NCI-H1436 (cell line): ENCODE measurements at regions not wholly inside any gene's neighbourhood (a gene's known extent, or its start where the extent isn't known, plus 50 kb on each side); places are given as distances from the start of the nearest gene placed in this dataset.

Source experiments
- DNase-seq: peaks from one replicate; lab custom pipeline; 2025; lab: John Stamatoyannopoulos, UW

DNA sequence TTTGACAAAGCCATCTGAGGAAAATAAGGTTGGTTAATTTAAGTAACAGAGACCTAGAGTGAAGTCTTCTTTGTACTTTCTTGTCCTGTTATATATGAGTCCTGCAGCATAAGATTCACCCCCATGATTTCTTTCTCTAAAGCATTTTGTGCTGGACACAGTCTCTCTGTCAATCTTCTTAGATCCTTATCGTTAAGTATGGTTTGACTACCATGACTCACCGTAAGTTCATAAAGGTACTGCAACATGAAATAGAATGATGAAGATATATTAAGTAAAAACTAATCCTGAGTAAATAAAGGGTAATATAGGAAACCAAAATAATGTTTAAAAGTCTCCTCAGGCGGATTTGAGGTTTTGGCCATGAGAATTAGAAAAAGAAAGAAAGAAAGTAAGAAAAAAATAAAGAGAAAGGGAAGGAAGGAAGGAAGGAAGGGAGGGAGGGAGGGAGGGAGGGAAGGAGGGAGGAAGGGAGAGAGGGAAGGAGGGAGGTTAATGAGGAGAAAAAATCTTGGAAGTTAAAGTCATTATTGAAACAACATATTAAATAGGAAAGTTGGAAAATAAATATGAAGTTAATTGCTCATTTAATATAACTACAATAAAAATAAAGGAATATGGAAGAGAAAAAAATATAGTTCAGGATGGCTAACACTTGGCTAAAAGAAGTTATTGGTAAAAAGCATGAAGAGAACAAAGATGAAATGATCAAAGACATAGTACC is 980.3 kb upstream of the CDH2 start:
- no peak for DNase-seq

DNA sequence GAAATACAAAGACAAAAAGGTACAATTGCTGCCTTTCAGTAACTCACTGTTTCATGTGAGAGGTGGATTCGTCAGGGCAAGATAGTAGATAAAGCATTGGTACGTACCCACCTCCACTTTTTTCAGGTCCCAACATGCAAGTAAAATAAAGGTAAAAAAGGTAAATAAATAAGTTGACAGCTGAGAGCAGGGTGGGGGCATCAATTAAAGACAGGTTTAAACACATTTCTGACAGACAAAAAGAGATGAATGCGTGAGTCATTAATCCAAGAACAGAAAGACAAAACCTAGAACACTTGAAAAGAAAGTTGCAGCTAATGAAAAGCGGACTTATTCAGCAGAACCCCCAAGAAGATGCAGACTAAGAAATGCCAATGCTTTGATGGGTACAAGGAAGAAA is 979.6 kb upstream of the CDH2 start:
- no peak for DNase-seq

DNA sequence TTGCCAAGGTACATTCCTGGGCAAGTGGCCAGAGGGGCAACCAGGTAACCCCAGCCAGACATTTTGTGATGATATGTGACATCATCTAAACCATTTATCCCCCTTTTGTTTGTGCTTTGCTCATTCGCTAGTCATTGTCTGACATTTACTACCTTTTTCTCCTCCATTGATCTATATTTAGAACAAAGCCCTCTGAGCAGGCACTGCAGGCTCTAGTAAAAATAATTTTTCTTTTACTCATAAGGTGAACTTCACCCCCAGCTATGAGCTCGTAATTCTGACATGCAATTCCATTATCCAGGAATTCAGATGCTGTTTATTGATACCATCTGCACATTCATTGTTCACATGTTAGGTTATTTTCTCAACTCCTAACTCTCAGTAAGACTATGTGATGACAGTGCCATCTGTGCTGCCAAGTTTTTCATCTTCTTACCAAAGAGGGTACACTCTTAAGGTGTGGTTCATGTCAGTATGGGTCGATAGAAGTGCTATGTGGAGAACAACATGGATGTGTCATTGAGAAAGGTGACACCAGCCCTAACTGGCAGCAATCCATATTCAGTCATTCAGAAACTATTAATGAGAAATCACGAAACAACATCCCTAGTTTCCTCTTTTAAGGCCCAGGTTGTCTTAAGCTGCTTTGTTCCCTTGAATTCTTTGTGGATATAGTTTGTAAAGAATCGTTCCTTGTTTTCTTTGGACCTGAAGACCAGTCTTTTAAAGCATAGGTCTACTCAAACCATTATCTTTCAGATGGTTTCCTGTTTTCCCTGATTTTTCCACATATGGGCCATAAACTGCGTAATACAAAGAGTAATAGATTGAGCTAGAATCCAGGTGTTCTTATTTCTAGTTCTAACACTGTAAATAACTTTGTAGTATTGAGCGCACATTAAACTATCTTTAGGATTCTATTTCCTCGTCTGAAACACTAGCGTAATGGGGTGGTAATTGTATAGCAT is 978.1 kb upstream of the CDH2 start:
- no peak for DNase-seq

DNA sequence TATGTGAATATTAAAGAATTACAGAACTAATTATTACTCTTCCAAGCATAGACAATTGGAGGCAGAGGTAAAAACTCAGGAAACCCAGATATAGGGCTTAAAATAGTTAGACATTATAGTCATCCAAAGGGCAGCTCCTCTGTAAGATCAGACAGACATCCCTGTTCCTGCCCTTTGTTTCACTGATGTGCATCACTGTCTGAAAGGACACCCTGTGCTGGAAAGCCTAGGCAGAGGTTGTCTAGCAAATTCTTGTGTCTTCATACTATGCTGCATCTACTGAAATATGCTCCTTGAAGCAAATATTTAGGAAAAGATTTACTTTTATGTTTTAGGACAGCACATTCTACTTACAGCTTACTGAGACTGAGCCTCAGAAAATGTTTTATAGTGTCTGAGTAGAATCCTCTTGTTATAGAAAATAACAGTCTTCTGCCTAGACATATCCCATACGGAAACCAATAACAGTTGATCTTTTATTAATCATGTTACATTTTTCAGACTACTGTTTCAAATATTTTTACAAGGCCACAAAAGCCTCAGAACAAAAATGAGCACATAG is 977.3 kb upstream of the CDH2 start:
- DNase-seq = no peak

DNA sequence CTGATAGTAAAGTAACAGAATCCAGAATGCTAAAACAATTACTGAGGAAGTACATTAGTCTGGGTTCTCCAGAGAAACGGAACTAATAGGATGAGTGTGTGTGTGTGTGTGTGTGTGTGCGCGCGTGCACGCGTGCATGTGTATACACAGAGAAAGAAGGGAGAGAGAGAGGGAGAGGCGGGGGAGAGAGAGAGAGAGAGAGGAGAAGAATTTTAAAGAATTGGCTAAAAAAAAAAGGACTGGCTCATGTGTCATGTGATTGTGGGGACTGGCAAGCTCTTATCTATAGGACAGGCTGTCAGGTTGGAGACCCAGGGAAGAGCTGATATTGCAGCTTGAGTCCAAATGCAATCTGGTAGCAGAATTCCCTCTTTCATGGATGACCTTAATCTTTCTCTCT is 976.2 kb upstream of the CDH2 start:
- DNase-seq = no peak

DNA sequence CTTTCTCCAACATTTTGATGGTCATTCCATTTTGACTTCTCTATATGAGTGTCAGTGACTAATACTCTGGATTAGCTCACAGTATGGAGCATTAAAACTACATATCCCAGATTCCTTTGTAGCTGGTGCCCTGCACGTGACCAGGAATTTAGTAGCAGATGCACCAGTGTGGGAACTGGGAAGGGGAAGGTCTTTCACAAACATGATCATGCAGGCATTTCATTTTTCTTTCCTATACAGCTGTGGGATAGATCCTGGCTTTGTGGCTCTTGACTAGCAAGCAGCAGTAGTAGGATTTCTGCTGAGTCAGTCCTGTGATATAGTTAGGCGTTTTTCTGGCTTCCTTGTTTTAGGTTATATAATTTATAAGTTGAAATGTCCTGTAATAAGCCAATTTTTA is 971.0 kb upstream of the CDH2 start:
- no peak for DNase-seq

DNA sequence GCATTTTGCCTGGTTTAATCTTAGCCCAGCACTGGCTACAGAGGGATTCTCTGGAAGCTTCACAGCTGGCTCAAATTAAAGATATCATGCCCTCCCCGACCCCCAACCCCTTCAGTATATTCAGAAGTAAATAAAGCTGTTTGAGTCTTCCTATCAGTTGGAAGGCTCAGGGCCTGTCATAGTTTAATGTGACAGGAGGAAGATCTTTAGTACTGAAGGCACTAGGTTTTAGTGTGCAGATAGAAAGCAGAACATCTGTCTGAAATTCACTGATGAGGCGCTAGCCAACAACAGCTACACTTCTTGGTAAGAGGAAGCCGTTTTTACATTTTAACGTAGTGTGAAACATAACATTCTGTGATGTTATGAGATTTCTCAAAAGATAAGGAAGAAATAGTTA is 969.1 kb upstream of the CDH2 start:
- no peak for DNase-seq

DNA sequence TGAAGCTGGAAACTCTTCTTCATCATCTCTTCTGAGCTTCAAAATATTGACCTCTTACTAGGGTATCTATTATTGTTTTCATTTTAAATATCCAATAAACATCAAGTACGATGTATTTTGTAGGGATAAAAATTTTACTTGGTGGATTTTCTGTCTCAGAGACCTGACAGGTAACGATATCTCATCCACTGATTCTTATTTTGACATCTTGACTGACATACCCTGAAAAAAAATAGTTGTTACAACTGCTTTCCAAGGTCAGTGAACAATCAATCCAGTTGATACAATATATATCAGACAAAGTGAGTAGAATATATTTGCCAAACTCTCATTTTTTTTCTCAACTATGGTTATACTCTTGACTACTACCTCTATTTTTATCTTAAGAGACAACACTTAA is 963.7 kb upstream of the CDH2 start:
- DNase-seq = no peak

DNA sequence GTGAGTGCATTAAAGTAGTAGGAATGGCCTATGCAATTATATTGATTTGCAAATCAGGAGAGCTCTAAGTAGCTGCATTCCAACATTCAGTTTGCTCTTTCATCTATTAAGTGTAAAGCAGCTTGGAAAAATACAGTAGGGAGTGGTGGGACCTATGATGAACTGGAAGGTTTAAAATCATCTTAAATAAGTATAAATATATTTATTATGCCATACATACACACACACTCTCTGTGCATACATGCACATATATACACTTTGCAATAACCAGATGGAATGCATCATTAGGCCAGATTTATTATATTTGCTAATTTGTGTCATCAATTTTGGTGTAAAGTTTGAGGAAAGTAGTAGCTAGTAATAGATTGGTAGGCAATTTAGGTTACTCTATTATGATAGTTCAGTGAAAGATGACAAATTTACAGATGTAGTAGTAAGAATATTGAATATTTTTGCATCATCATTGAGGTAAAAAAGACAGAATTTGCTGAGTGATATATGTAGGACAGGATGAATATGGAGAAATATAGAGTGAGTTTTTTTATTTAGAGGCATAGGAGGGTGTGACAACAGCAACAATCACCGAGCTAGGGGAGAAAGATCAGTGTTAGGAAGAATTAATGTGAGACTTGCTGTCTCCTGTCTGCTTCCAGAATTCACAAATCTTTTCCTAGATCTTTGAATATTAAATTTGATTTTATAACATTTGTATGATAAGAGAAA is 961.0 kb upstream of the CDH2 start:
- DNase-seq = no peak

DNA sequence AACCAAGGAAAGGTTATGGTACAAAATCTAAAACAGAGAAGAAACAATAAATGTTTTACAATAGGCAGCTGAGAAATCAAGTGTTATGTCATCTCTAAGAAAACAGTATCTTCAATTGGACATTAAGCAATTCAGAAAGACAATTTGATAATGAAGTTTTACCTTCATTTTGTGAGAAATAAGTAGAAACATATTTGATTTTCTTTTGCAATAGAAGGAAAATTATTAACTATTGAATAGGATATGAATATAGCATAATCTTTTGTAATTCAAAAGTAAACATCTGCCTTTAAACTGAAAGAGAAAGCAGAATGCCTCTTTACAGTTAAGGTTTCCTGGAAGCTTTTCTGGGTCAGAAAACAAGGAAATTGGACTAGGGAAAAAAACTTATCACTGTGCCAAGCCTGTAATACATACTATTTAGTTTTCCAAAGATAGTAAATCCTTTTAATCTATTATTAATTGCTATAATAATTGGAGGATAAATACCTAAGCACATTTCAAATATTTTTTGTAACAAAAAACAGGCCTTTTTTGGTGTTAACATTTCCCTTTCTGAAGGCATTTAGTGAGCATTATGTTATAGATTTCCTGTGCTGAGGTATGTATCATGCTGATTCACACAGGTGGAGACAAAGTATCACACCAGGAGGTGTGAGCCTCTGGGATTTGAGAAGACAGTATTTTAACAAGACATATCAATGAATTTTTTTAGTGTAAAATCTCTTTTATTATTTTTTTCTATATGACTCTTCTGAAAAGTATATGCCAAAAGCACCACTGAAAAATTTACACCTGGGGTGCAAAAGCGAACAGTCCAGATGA is 947.0 kb upstream of the CDH2 start:
- DNase-seq = no peak

DNA sequence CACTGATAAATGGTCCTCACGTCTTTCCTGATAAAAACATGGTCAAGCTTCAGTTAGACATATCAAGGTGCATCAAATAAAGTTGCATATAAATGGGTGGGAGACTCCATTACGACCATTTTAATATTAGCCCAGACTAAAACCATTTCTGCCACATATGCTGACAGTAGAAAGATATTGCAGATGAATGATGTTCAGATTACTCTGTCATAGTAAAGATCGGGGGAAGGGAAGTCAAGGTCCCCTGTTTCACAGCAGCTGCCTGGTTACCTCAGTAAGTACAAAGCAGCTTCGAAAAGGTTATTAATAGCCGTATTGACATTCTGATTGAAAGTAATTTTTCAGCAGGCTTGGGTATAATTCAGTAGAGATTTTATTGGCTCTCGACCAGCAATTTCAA is 927.7 kb upstream of the CDH2 start:
- no peak for DNase-seq

DNA sequence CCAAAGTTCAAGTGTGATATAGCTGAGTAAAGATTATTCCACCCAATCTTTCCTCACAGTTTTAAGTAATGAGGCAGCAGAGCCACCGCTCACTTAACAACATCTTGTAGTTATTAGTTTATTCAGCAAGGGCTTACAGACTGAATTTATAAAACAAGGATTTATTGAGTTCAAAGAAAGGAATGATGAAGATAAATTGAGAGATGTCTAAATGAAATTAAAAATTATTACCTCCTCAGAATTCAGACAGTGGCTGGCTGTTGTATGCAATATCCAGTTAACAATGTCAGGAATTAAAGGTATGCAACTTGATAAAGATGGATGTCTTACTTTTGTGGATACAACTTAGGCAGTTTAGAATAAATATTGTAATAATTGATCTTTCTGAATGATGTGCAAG is 927.3 kb upstream of the CDH2 start:
- no peak for DNase-seq

DNA sequence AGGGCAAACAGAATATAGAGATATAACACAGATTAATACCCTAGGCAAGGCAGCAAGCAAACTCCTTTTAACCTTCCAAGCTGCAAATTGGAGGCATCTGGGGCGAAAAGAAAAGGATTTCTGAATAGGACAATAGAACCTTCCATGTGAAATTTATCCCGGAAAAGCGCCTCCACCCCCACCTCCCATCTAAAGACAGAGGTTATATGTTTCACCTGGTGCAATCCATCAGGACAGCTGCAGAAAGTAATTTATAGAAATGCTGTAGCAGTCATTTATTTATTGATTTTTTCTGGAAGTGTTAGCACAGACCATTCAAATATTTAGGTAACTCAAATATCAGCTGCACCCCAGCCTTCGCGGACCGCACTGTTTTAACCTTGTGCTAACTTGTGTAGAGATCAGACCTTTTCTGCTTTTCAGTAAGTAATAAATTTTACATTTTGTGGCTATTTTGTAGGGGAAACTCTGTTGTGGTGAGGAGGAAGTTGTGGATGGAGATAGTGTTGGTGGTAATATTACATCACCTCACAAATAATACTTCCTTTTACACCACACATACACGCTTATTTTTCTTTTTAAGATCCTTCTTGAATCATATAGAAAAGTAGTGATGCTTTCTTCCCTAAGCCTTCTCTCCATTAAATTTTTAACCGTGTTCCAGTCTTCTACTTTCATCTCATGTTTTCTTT is 919.3 kb upstream of the CDH2 start:
- DNase-seq = no peak

DNA sequence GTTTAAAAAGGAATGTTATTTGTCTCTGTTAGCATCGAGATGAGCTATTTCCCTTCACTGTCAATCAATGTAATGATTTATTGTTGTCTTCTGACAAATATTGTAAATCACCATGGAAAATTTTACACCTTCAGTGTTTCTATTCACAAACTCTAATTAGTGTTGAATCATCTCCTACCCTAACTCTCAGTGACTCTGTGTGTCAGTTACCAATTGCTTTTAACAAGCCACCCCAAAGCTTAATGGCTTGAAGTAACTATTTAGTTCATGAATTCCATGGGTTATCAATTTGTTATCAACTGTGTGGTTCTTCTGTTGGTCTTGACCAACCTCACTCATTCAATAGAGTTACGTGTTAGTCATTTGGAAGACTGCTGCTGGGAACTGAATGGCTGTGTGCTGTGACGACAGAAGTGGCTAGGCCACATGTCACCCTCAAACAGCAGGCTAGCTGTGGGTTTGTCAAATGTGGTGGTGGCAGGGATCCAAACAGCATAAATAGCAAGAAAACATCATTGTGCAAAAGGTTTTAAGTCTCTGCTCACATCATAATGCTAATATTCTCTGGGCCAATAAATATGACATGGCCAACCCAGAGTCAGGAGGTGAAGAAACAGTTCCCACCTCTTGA is 910.8 kb upstream of the CDH2 start:
- DNase-seq = no peak

DNA sequence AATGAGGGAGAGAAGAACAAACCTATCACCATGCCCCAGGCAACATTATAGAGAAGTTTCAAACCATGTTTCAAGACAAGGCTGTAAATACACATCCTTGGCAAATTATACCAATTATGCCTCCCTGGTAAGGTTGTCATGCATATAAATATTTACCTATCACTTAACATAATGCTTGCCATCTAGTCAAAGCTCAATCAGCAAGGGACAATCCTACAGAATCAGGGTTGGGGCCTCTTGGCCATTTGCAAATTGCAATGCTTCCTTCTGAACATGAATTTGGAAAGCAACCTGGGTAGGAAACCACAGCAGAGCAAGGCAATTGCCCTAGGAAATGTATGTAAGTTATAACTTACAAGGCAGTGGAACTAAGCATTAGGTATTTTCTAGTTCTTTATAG is 907.2 kb upstream of the CDH2 start:
- DNase-seq = peak; percentile 16

DNA sequence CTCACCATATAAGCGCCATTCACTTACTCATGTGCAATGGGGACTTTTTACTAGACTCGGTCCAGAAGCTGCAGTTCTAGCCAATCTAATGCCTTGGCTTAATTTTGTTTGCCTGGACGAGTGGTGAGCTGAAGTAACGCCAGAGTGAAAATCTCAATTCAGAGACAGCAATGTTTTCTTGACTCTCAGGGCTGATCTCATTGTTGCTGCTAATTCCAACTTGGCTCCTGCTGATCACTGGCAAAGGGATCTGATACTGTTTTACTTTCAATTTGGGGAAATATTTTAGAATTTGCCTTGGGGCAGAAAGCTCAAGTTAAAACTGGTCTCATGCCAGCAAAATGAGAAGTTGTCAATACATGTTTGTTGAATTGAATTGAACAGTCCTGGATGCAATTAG is 906.6 kb upstream of the CDH2 start:
- DNase-seq = no peak

DNA sequence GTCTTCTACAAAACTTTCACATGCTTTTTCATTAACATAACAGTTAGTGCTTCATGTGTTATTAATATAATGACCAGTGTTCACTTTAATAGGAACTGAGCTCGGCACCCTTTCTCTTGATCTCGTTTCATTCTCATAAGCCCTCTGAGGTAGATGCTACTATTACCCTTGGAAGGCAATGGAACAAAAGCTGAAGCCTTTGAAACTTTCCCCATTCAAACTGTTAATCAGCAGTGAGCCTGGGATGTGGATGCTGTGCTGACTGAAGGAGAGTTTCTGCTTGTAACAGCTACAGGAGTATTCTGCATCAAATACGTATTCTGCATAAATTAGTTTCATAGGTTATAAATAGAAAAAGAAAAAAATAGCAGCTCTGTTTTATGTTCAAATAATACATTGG is 904.0 kb upstream of the CDH2 start:
- no peak for DNase-seq

DNA sequence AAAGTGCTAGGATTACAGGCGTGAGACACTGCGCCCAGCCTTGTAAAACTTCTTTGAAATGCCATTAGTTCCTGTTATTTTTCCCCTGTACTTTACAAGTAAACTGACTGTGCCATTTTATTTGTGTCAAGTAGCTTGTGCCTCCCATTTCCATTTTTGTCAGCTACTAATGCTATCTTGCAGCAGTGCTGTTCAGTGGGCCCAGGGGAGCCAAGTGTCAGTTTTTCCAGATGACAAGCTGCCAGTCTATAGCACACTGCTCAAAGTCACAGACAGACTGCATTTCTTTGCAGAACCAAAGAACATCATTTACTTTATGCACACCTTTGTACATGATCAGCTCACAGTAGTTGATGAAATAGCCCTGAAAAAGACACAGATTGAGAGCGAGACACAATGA is 901.3 kb upstream of the CDH2 start:
- DNase-seq = peak; percentile 12

DNA sequence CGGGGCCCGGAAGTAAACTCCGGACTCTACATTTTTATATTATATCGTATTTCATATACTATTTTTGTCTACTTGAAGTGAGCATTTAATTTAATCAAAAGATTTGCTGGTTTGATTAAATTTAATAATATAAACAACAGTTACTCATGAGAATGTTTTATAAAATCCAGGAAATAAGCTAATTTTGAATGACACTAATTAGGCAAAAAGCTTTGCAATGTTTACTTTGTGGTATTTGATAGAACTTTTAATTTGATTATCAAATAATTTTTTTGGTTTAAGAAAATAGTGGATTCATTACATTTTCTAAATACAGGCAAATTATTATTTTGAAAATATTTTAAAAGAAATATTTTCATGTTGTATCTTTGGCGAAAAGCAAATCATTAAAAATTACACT is 900.4 kb upstream of the CDH2 start:
- DNase-seq = no peak

DNA sequence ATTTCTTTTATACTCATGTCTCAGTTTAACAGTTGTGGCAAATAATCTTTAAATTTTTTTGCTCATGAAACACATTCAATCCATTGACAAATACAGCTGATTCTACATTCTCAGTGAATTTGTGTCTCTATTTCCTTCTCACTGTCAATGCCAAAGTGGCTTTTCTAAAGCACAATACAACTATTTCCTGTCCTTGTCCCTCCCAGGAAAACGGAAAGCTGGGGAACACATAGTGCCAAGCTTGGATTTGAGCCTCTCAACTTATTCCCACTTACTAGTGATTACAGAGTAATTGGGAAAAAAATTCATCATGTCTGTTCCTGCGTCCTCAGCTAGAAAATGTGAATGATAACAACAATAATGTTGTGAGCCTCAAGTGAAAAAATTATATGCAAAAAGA is 899.7 kb upstream of the CDH2 start:
- no peak for DNase-seq

DNA sequence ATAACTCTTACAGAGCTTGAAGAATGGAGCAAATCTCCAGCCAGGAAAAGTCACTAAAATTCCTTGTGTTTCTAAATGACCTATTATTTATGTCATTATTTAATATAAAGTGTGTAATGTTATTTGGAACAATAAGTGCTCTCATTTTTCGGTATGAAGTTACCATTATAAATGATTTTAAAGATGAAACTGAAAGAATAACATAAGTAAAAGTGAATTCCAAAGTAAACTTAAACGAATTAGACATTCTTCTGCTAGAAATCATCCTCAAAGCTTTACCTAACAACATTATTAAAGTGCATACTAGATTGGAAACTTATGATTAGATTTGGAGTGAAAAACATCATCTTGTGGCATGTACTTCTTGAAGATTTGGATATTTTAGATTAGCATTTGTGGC is 897.2 kb upstream of the CDH2 start:
- DNase-seq = no peak
